HFFc6 (cell line): ENCODE measurements at regions not wholly inside any gene's neighbourhood (a gene's known extent, or its start where the extent isn't known, plus 50 kb on each side); places are given as distances from the start of the nearest gene placed in this dataset.

Experiments
- DNase-seq: peaks from one replicate; pipeline ENCODE4 v3.0.0-alpha.2; 2018
- H3K27ac Mint-ChIP-seq: 2 replicates; pipeline ENCODE4 v1.8.0; 2020; ENCODE audit warnings: mild to moderate bottlenecking, mixed read lengths
- H3K27me3 Mint-ChIP-seq: 2 replicates; pipeline ENCODE4 v1.8.0; 2021; ENCODE audit warnings: mild to moderate bottlenecking, moderate library complexity, mixed read lengths; ENCODE audit not compliant: insufficient read depth
- H3K36me3 Mint-ChIP-seq: 2 replicates; pipeline ENCODE4 v1.8.0; 2021; ENCODE audit warnings: low read depth, mixed read lengths
- H3K4me1 Mint-ChIP-seq: 2 replicates; pipeline ENCODE4 v1.8.0; 2020; ENCODE audit warnings: low read depth, mixed read lengths
- H3K4me3 Mint-ChIP-seq: 2 replicates; pipeline ENCODE4 v1.8.0; 2020; ENCODE audit warnings: mild to moderate bottlenecking, moderate library complexity, mixed read lengths
- H3K9me3 Mint-ChIP-seq: 2 replicates; pipeline ENCODE4 v1.8.0; 2020; ENCODE audit warnings: mild to moderate bottlenecking, mixed read lengths
- TF ChIP-seq, protein P1 (sequence below): fragments of 200-600 bp; sonication (generic); IDR thresholded peaks from 2 replicates; pipeline ENCODE4 v1.5.0; 2021; ENCODE audit warnings: antibody characterized with exemption, mild to moderate bottlenecking

DNA sequence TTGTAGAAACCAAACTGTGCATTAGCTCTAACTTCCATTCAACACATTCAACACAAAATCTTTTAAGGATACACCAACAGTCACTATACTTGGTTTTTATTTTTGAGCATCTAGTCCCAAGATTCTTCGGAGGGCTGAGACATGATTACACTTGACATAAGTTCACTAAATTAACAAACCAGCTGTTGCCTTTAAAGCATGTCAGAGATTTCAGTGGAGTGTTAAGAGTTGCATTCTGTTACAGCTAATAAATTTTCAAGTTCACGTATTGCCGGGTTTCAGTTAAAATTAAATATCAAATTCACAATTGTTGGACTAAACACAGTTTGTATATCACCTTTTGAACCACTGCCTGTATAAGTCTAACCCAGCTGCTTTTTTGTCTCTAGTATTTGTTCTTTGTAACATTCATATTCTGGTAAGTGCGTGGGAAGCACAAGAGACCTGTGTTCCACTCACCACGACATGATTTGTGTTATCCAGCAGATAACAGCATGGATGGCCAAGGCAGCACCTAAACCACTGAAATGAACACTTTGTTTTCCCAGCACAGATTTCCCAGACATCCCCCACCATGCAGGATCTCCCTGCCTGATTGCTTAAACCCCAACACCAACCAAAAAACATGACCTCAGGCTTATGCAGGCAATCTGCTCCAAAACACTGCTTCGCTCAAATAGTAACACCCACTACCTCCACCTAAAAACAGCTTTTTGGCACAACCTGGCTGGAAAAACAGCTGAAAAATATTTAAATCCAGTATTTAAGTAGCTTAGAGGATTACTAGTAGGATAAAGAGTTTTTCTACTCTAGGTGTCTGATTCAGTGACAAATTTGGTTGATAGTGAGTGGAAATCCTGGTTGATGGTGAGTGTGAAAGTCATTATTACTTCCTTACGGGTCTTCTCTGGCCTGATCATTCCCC, 286.5 kb upstream of the NT5E start:
- DNase-seq = no peak
- Mint-ChIP-seq H3K4me3 (no peak overlapping the region), H3K27me3 (peaks cover 6% of the 10 kb centered on the region), H3K9me3 (no peaks in the 10 kb centered on the region), H3K27ac (no peak overlapping the region), H3K4me1 (no peaks in the 10 kb centered on the region), H3K36me3 (no peaks in the 10 kb centered on the region)
- TF ChIP-seq, protein P1, sequence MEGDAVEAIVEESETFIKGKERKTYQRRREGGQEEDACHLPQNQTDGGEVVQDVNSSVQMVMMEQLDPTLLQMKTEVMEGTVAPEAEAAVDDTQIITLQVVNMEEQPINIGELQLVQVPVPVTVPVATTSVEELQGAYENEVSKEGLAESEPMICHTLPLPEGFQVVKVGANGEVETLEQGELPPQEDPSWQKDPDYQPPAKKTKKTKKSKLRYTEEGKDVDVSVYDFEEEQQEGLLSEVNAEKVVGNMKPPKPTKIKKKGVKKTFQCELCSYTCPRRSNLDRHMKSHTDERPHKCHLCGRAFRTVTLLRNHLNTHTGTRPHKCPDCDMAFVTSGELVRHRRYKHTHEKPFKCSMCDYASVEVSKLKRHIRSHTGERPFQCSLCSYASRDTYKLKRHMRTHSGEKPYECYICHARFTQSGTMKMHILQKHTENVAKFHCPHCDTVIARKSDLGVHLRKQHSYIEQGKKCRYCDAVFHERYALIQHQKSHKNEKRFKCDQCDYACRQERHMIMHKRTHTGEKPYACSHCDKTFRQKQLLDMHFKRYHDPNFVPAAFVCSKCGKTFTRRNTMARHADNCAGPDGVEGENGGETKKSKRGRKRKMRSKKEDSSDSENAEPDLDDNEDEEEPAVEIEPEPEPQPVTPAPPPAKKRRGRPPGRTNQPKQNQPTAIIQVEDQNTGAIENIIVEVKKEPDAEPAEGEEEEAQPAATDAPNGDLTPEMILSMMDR = no peak

DNA sequence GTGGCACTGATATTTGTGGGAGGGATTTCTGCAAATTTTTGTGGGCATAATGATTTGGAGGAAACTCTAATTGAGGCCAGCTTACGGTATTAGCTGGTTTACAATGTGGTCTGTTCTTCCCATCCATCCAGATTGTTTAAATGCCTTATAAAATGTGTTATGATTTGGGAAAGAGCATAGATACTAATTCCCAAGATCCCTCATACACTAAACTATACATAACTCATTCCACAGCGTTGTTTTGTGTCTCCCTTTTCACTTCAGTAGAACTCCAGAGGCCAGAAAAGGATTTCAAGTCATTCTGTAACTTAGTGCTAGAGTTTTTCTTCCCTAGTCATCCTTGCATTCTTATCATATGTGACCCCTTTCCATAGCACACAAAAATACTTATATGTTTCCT, 292.6 kb upstream of the NT5E start:
- no peak for DNase-seq
- Mint-ChIP-seq H3K27me3 (peaks cover 6% of the 10 kb centered on the region), H3K9me3 (no peaks in the 10 kb centered on the region), H3K36me3 (no peaks in the 10 kb centered on the region), H3K4me3 (no peak overlapping the region), H3K4me1 (no peaks in the 10 kb centered on the region), H3K27ac (no peak overlapping the region)
- TF ChIP-seq, protein P1 = no peak

DNA sequence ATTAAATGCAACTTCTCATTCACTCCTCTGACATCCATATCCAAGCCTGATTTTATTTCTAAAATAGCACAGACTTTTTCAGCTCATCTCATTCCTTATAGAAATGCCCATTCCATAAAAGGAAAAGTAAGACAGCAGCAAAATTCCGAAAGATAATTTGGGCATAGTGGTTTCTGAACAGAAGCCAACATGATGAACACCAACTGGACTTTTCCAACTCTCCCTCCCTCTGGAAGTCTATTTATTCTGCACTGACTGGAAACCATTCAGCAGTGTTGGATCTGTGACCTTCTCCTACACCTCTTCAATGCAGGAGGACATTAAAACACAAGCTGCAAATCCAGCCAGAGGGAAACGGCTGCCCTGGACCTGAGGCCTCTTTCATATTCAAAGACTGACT, 306.2 kb upstream of the NT5E start:
- no peak for DNase-seq
- Mint-ChIP-seq H3K27ac (no peak overlapping the region), H3K36me3 (no peaks in the 10 kb centered on the region), H3K4me3 (no peak overlapping the region), H3K27me3 (peaks cover 1% of the 10 kb centered on the region), H3K4me1 (no peaks in the 10 kb centered on the region), H3K9me3 (no peaks in the 10 kb centered on the region)
- TF ChIP-seq, protein P1 = no peak

DNA sequence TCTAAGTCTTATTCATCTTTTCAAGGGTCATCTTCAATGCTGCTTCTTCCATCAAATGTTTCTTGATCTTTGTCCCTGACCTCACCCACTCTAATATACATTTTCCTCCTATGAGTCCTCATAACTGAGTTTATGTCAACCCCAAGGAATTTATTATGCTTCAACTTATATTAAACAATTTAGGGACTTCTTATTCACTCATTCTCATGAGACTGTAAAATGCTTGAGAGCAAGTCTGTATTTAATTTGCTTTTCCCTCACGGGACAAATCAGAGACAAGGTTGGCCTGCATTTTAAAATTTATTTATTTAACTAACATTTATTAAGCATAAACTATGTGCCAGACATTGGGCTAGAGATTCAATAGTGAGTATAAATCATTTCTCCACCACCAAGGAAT, 312.0 kb upstream of the NT5E start:
- peaks cover 17% of the 10 kb centered on the region; the same call in 1 of the 2 replicates for H3K4me1 Mint-ChIP-seq
- no peak for DNase-seq
- H3K27me3 Mint-ChIP-seq = no peaks in the 10 kb centered on the region; the same call in none of the 2 replicates
- no peaks in the 10 kb centered on the region for H3K36me3 Mint-ChIP-seq
- TF ChIP-seq, protein P1 = no peak
- no peak overlapping the region for H3K4me3 Mint-ChIP-seq
- H3K9me3 Mint-ChIP-seq = no peaks in the 10 kb centered on the region
- H3K27ac Mint-ChIP-seq = no peak overlapping the region

DNA sequence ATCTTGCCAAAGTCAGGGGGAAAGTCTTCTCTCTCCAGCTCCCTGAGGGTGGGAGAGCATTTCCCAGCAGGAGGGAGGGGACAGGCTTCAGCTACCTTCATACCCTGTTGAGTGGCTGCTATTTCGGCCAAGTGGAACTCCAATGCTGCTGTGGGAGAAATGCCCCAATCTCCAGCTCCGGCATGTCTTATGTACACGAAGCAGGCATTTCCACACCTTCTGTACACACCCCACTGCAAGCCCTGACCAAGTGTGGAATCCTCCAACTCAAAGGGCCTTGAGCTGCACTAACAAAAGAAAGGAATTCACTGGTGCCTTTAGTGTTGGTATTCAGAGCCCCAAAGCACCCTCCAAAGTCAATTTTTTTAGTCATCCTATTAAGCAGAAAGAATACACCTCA, 313.6 kb upstream of the NT5E start:
- TF ChIP-seq, protein P1 = no peak
- Mint-ChIP-seq H3K27me3 (no peaks in the 10 kb centered on the region; the same call in none of the 2 replicates), H3K36me3 (no peaks in the 10 kb centered on the region), H3K4me3 (no peak overlapping the region), H3K9me3 (no peaks in the 10 kb centered on the region), H3K4me1 (peaks cover 17% of the 10 kb centered on the region; the same call in 1 of the 2 replicates), H3K27ac (no peak overlapping the region)
- DNase-seq = no peak
